ENCODE measurements at regions not wholly inside any gene's neighbourhood (a gene's known extent, or its start where the extent isn't known, plus 50 kb on each side); places are given as distances from the start of the nearest gene placed in this dataset.

DNA sequence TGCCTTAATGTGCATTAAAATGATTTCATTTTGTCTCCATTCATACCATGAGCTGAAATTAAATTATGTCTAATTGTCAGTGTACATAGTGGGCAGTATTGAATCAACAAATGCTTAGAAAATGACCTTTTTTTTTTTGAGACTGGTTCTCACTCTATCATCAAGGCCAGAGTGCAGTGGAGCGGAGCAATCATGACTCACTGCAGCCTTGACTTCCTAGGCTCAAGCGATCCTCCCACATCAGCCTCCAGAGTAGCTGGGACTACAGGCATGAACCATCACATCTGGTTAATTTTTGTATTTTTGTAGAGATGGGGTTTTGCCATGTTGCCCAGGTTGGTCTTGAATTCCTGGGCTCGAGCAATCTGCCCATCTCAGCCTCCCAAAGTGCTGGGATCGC is 117.0 kb upstream of the BLID start:
- no peak for DNase-seq (ENCODE audit: low spot score)

GRCh38 chr11:122230385-122230755 is 114.4 kb upstream of the BLID start:
- DNase-seq (ENCODE audit: low spot score), result no peak

GRCh38 chr11:122229481-122230384 is 113.7 kb upstream of the BLID start:
- DNase-seq (ENCODE audit: low spot score), result peak; percentile 56

- DNase-seq (ENCODE audit: low spot score), result peak; percentile 66
Observed at GRCh38 chr11:122229078-122229477, 113.1 kb upstream of the BLID start.

GRCh38 chr11:122226810-122227379 is 110.9 kb upstream of the BLID start:
- no peak for DNase-seq (ENCODE audit: low spot score)

DNA sequence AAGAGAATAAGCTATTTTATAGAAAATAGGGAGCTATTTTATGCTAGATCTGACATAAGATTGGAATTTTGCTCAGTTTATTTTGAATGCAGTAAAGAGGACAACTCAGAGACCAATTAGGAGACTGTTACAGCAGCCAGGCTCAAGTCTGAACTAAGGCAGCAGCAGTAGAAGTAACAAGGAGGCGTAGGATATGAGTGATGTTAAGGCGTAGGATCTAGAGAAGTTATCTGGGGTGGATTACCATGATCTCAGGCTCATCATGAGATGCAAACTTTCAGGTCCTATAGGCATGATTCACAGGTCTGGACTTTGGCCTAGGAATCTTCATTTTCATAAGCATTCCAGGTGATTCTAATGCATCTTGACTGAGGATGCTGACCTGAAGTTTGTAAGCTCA is 108.9 kb upstream of the BLID start:
- no peak for DNase-seq (ENCODE audit: low spot score)

DNA sequence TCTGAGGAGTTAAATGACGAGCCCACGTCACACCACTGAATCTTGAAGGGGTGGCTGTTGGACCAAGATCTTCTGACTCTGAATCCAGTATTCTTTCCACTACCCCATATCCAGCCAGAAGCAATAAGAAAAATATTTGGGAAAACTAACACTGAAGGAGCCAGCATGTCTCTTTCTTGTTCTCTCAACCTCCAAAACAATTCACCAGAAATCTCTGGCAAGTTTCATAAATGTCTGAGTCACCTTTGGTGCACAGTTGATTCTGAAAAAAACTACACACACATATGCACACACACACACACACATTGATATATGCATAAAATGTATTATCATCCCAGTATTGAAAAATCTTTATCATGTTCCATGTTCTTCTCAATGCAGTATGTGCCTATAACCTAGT is 104.3 kb upstream of the BLID start:
- DNase-seq (ENCODE audit: low spot score), result no peak

- DNase-seq (ENCODE audit: low spot score), result no peak
Observed at GRCh38 chr11:122219791-122220190, 103.8 kb upstream of the BLID start.

DNA sequence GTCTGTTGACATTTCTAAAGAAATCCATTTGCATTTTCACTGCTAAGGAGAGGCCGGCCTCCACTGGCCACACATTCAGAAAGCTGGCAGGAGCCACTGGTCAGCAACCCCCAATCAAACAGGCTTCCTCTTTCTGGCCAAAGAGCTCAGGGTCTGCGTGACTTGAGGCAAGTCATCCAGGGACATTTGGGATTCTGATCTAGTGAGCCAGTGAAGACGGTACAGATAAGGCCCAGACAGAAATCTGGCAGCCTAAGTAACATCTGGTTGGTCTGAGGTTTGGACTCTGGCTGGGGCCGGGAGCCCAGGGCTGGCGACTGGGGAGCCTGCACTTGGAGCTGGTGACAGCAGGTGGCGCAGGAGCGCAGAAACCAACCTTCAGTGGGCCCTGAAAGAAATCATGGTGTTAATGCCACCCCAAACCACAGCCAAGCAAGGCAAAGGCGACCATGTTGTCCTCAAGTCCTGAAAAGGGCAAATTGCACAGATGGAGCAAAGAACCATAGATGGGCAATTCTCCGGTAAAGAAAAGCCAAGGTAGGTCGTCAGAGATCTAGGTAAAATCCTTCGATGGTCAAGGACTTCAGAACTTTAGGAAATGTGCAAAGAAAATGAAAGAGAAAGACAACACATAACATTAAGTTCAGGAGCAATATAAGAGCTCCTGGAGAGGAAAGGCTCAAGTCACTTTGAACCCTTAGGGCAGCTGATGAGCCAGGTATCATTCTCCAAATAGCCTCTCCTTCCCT is 99.4 kb upstream of the BLID start:
- DNase-seq (ENCODE audit: low spot score), result peak; percentile 89

DNA sequence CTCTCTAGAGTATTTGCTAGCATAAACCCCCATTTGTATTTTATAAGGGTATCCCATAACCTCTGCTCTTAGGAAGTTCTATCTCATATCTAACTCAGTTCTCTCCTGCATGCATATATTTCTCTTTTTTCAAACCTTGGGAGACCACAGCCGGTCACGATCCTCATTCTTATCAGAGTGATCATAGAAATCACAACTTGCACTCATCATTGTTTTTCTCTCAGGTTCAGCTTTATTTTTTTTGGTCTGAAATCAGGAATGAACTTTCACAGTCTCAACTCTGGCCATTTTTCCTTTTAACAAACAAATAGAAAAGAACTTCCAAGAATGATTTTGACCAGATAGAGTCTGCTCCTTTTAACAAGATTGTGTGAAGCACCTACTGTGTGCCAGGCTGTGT is 98.6 kb upstream of the BLID start:
- no peak for DNase-seq (ENCODE audit: low spot score)

DNA sequence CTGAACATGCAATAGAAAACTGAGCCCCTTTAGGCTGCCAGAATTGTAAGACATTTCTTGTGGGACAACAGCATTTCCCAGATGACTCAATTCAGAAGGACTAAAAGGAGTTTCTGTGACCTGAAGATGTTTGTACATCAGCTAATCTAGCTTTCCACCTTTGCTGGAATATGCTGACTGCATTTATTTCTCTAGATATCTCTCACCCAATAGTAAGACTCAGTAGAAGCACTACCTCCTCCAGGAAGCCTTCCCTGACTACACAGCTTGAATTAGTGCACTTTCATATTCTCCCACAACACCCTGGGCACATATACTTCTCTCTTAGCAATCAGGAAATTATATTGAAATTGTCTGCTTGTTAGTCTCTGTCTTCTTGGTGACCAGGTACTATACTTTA is 98.1 kb upstream of the BLID start:
- no peak for DNase-seq (ENCODE audit: low spot score)

DNA sequence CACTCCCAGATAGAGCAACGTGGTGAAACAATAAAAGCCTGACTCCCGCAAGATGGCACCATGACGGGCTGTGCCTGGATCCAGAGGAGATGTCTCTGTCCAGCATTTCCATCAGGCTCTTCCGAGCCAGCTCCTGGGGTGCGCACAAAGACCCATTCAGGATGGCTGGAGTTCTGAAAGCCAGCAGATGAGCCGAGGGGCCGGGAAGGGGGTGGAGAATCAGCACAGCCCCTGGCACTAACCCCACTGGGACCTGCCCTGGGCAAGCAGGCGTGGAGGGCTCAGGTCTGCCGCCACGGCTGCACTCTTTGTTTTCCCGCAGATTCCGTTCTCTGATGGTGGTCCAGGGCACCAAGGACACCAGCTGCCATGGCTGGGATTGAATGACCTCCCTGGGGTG is 97.2 kb upstream of the BLID start:
- DNase-seq (ENCODE audit: low spot score), result peak; percentile 96

DNA sequence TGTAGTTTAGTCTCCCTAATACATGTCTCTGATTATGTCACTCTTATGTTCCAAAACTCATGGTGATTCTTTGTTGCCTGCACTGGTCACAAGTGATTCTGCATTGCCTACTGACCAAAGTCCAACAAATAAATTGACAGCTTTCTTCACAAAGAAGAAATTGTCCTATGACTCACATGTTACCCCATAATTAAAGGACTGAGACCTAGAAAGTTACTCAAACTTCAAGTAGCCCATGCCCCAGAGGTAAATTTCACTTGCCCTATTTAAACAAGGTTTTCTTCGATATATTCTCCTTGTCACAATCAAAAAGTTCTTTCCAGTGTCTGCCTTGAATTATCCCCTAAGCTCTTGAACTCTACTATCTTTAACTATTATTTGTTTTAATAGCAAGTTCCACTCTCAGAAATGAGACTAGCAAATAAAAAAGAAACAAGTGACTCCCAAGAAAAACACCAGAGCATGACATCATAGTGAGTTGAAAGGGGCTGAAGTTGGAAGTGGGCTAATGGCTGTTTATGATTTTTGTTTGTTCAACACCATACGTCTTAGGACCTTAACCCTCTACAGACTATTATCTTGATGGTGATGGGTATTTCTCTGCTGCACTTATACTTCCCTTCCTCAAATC is 94.5 kb upstream of the BLID start:
- DNase-seq (ENCODE audit: low spot score), result peak; percentile 94

GRCh38 chr11:122209619-122210366 is 93.8 kb upstream of the BLID start:
- DNase-seq (ENCODE audit: low spot score), result peak; percentile 97

DNA sequence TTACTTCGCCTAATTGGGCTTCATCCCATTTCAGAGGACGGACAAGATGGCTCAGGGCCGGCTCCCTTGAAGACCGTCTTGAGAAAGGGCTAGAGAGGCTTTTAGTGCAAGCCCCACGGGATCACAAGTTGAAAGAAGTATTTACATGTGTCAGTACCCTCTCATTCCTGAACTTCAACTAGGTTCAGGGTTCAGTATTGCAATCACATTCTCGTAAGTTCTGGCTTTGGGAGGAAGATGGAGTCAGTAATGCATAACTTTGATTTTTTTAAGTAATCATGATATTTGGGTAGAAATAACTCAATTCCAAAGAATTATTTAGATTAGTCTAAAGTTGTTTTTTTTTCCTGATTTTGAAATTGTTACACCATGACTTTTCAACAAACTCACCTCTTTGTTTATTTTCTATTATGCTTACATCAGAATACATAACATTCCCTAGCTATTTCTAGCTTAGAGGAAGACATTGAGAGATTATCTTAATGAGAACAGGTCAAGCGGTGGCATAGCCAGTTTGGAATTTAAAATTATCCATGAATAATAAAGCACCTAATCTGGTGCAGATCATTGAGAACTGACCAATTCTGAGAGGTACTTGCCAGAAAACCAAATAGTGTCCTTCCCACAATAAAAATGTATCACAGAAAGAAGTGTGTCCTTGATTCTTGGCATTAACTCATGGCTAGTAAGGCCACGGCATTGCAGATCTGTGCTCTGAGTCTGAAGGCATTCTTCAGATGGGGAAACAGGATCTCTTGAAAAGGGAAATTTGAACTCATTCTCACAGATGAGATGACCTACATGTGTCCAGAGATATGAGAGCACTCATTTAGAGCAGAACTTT is 92.1 kb upstream of the BLID start:
- DNase-seq (ENCODE audit: low spot score), result peak; percentile 49

DNA sequence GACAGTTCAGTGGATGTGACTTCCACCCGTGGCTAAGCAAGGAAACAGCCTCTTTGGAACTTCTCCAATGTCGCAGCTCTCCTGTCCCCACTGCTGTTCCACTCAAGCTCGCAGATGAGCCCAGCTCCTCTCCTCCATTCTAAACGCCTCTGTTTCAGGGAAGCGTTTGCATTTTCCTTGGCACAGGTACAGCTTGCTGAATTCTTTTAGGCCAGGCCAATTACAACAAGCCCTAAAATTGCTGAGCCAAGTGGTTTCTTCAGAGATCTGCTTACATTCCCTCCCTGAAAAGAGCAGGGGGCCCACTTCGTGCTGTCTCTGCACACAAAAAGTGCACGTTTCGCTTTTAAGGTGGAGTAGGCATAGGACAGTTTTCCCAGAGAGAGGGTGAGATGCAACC is 91.5 kb upstream of the BLID start:
- DNase-seq (ENCODE audit: low spot score), result peak; percentile 54

DNA sequence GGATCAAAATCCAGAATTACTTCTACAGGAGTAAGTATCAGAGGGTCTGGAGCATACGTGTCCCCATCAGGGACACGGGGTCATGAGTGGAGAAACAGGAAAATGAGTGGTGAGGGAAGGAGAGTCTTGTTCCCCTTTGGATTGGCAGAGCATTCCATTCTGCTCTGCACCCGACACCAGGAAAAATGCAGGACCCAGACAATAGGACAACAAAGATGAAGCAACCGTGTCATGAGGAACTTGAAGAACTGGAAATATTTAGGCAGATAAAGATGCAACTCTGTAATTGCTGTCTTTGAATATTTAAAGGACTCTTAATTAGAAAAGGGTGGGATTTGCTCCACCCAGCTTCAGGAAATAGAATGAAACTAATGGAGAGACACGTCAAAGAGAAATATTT is 89.0 kb upstream of the BLID start:
- DNase-seq (ENCODE audit: low spot score), result peak; percentile 51

DNA sequence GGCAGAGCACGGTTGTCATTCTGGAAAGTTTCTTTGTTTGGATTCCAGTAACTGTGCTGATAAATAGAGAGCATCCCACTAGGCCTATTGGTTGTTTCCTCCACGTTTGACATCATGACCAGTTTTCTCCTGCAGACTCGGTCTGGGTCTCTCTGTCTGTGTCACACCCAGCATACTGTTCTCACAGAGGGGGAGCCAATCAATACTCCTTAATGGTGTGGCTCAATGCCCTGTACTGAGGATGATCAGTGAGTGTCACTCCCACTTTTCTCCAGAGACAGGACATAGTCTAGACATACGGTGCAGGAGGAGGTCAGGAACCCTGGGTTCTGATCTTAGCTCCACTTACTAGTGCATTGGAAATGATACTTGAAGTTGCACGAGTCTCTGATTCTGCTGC is 88.2 kb upstream of the BLID start:
- no peak for DNase-seq (ENCODE audit: low spot score)

- peak; percentile 88 for DNase-seq (ENCODE audit: low spot score)
Observed at GRCh38 chr11:122202951-122203456, 87.0 kb upstream of the BLID start.

DNA sequence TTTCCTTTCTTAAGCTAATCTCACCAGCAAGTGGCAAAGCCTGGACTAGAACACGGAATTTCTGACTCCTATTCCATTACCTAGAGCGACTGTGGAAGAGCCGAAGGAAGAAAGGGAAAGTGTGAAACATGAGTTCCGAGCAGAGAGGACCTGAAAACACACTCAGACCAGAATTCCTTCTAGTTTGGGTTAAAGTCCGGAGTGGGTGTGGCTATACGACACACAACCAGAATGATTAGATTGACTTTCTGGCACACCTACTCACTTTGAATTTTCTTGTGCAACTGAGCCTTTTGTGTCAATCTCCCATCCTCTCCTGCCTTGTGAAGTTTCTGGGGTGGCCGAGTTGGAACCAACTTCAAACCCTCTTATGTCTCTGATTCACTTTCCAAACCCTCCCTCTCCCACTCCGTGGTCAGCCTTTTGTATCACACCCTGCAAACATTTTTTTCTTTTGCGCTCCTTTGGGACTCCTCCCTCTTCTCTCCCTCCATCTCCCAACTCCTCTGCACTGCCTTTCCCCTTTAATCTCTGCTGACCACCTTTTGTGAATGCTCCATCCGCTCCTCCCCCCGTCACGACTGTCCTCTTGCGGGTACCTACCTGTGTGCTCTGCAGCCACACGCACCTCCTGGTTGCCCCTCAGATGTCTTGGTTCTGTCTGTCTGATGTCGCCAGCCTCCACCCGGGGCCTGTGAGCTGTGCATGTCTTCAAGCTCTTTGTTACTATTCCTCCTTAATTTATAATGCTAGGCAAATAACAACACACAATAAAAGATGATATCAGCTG is 86.3 kb upstream of the BLID start:
- DNase-seq (ENCODE audit: low spot score), result no peak
